ENCODE measurements at regions not wholly inside any gene's neighbourhood (a gene's known extent, or its start where the extent isn't known, plus 50 kb on each side); places are given as distances from the start of the nearest gene placed in this dataset.
A peak's percentile ranks its signal among the peaks of the same experiment; 100 is the strongest.
"Not testable (repeated sequence)": the region's sequence is repeated elsewhere in the genome, so short reads cannot be mapped to it uniquely, and the experiment has no call there.

DNA sequence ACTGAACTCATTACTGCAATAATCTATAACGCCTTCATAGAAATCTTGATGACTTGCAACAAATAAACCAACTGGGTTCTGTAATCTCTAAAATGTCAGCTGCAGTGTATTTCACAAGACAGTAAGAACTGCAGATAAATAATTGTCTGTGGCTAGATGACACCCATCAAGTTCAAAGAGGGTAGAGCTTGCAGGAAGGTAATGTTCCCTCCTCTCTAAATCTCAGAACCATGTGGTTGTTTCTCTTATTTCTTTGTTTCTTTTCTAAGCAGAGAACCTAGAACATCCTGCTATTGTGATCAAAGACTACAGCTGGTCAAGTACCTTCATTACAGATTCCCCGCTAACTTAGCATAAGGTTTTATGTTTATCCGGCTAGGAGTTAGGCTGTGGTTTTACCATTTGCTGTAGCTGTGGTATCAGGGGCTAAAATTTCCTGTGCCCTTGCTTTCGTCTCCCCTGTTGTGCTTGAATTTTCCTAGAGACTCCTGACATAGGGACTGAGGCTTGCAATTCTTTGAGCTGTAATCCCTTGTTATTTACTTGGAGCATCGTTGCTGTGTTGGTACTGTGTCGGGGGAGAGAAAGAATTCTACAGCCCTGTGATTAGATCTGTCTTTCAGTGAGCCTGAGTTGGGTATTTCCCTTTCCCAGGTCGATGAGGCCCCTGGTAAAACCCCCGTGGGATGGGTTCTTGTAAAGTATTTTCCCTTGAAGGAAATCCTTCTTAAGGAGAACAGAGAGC, 253.1 kb upstream of the BTG1 start:
- no peak for DNase-seq (ENCODE audit: low read depth)

- peak; percentile 47 for DNase-seq (ENCODE audit: low read depth)
Measured at GRCh38 chr12:92396647-92397252, 251.1 kb upstream of the BTG1 start.

- no peak for DNase-seq (ENCODE audit: low read depth)
Measured at GRCh38 chr12:92395322-92395721, 249.7 kb upstream of the BTG1 start.

GRCh38 chr12:92394895-92395294, 249.2 kb upstream of the BTG1 start:
- no peak for DNase-seq (ENCODE audit: low read depth)

GRCh38 chr12:92393504-92393903, 247.9 kb upstream of the BTG1 start:
- DNase-seq (ENCODE audit: low read depth): no peak

- DNase-seq (ENCODE audit: low read depth): not testable (repeated sequence)
Measured at GRCh38 chr12:92391726-92392125, 246.1 kb upstream of the BTG1 start.

- no peak for DNase-seq (ENCODE audit: low read depth)
Measured at GRCh38 chr12:92389466-92389865, 243.8 kb upstream of the BTG1 start.

- DNase-seq (ENCODE audit: low read depth): no peak
Measured at GRCh38 chr12:92385296-92385695, 239.7 kb upstream of the BTG1 start.

- DNase-seq (ENCODE audit: low read depth): no peak
Measured at GRCh38 chr12:92384571-92384970, 238.9 kb upstream of the BTG1 start.

- no peak for DNase-seq (ENCODE audit: low read depth)
Measured at GRCh38 chr12:92382383-92382878, 236.8 kb upstream of the BTG1 start.

GRCh38 chr12:92381856-92382255, 236.2 kb upstream of the BTG1 start:
- DNase-seq (ENCODE audit: low read depth): no peak

GRCh38 chr12:92378682-92379479, 233.2 kb upstream of the BTG1 start:
- no peak for DNase-seq (ENCODE audit: low read depth)

GRCh38 chr12:92375504-92375903, 229.9 kb upstream of the BTG1 start:
- DNase-seq (ENCODE audit: low read depth): not testable (repeated sequence)

- DNase-seq (ENCODE audit: low read depth): no peak
Measured at GRCh38 chr12:92370828-92371227, 225.2 kb upstream of the BTG1 start.

DNA sequence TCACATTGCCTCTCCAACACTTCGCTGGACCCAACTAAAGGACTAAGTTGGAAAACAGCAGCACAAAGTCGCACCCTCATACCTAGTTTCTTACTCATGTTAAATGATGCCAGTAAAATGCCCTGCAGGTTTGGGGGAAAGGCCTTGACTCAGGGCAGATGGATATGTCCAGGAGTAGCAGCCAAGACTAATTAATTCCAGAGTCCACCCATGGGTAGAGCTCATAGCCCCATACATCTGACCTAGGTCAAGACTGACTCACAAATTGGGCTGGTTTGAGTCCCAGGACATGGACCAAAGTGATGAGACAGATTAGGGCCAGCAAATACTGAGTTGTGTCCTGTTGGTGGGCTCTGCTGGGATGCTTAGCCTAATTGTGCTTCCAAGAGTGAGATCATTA, 224.0 kb upstream of the BTG1 start:
- DNase-seq (ENCODE audit: low read depth): peak; percentile 85

DNA sequence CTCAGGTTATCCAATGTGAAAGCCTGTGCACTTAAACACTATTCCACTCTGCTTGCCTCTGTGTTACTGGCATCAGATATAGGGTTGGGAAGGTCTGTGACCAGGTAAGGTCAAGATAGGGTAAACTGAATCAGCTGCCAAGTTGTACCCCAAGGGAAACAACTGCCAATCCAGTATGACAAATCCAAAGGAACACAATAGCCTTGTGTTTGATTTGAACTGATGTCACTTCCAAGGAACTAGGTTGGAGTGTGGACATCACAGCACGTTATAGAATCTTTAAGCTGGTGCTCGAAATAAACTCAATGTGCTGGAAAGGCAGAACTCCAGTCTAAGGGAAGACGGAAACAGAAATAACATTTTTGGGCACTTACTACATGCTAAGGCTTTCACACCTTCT, 223.4 kb upstream of the BTG1 start:
- no peak for DNase-seq (ENCODE audit: low read depth)

DNA sequence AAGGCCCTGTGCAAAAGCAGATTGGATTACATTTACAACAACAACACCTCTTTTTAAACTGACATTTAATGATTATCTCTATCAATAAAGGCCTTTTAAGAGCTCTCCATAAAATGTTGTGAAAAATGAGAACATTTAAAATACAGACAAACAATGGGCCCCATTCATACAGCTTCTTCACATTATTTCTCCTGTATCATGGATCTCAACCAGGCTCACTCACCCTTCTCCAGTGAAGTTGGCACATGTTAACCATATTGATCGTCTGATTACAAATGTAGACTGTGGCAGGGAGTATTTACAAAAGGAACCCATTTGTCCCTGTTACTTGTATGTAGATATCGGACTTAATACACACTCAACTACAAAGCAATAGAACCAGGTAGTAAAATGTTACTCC, 220.2 kb upstream of the BTG1 start:
- no peak for DNase-seq (ENCODE audit: low read depth)

- no peak for DNase-seq (ENCODE audit: low read depth)
Measured at GRCh38 chr12:92365333-92365732, 219.7 kb upstream of the BTG1 start.

- peak; percentile 31 for DNase-seq (ENCODE audit: low read depth)
Measured at GRCh38 chr12:92363295-92364146, 217.9 kb upstream of the BTG1 start.

GRCh38 chr12:92362785-92363184, 217.1 kb upstream of the BTG1 start:
- no peak for DNase-seq (ENCODE audit: low read depth)

DNA sequence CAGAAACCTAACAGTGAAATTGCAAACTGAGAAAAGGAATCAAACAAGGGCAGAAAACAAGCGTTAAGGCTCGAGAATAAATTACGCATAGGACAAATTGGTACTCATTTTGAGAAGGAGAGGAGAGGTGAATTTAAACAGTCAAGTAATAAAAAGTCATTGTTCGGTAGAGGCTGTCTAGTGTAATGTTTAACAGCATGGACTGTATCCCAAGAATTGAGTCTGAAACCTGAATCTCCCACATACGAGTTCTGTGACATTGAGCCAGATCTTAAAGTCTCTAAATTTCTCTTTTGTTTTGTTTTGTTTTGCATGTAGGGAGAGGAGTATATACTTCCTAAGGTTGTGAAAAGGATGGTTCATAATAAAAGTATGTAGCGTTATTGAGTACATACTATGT, 216.5 kb upstream of the BTG1 start:
- no peak for DNase-seq (ENCODE audit: low read depth)

DNA sequence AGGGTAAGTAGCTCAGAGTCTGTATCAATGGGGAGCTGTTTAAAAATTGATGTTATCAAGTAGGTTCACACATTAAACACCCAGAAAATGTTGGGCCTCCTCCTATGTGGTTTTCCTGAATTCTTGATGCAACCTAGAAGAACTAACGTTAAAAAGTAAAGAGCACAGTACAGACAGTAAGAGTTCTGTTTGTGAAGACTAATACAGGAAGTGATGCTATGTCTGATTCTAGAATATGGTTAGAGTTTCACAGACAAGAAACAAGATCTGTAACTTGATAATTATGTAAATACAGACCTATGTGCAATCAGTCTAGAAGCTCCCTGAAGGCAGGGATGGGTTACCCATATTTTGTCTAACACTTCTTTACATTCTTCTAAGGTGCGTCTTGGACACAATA, 214.9 kb upstream of the BTG1 start:
- no peak for DNase-seq (ENCODE audit: low read depth)
